GM12891 (cell line): ENCODE measurements at regions not wholly inside any gene's neighbourhood (a gene's known extent, or its start where the extent isn't known, plus 50 kb on each side); places are given as distances from the start of the nearest gene placed in this dataset.

Experiments used
- PAX5 ChIP-seq: IDR thresholded peaks from 2 replicates; pipeline ENCODE4 v1.6.1; 2011; ENCODE audit warnings: low read length, moderate library complexity, mild to moderate bottlenecking; ENCODE audit not compliant: insufficient read depth, severe bottlenecking
- POLR2AphosphoS5 ChIP-seq: IDR thresholded peaks from 2 replicates; pipeline ENCODE4 v1.6.1; 2011; ENCODE audit warnings: low read depth, low read length, control low read depth
- POU2F2 ChIP-seq: IDR thresholded peaks from 2 replicates; pipeline ENCODE4 v1.6.1; 2011; ENCODE audit warnings: low read depth, mild to moderate bottlenecking, control low read depth, low read length, moderate library complexity

GRCh38 chr13:89806594-89806993, 1540.9 kb upstream of the MIR17HG start:
- TF ChIP-seq POLR2AphosphoS5 (no peak), POU2F2 (no peak), PAX5 (no peak)
